DND-41 (cell line): ENCODE measurements at regions not wholly inside any gene's neighbourhood (a gene's known extent, or its start where the extent isn't known, plus 50 kb on each side); places are given as distances from the start of the nearest gene placed in this dataset.

Experiments used
- ATAC-seq: fragments of 200-7000 bp; cut with Tn5 transposase; 3 replicates; pipeline ENCODE4 v1.9.1; 2021; ENCODE audit warnings: low read depth; ENCODE audit not compliant: insufficient read depth
- DNase-seq: peaks from one replicate; pipeline ENCODE4 v3.0.0-alpha.2; 2020
- H2AFZ ChIP-seq: 2 replicates; pipeline ENCODE4 v1.6.0; 2012; ENCODE audit warnings: low read depth, low read length
- H3K27ac ChIP-seq: 2 replicates; pipeline ENCODE4 v1.5.1; 2012; ENCODE audit warnings: low read length, inconsistent platforms
- H3K27me3 ChIP-seq: fragments of 200-600 bp; sonication (generic); 2 replicates; pipeline ENCODE4 v1.6.0; 2012; ENCODE audit warnings: low read length, mild to moderate bottlenecking, inconsistent platforms; ENCODE audit not compliant: insufficient read depth, poor library complexity
- H3K36me3 ChIP-seq: 2 replicates; pipeline ENCODE4 v1.5.1; 2012; ENCODE audit warnings: low read length, inconsistent platforms; ENCODE audit not compliant: insufficient read depth
- H3K4me1 ChIP-seq: 2 replicates; pipeline ENCODE4 v1.5.1; 2012; ENCODE audit warnings: mild to moderate bottlenecking, low read length; ENCODE audit not compliant: insufficient read depth
- H3K4me2 ChIP-seq: 2 replicates; pipeline ENCODE4 v1.6.0; 2012; ENCODE audit warnings: mild to moderate bottlenecking, moderate library complexity, low read length, inconsistent platforms; ENCODE audit not compliant: insufficient read depth
- H3K4me3 ChIP-seq, 2 experiments: fragments of 200-600 bp in 1 of 2; shearing (Covaris generic) in 1 of 2; 2 replicates each; pipeline ENCODE4 v1.5.1; 2012 to 2016; ENCODE audit warnings: inconsistent platforms in 2 of 2, low read length in 2 of 2, mild to moderate bottlenecking in 2 of 2, low read depth in 1 of 2, moderate library complexity in 1 of 2
- H3K79me2 ChIP-seq: 2 replicates; pipeline ENCODE4 v1.6.0; 2012; ENCODE audit warnings: low read length, inconsistent platforms; ENCODE audit not compliant: insufficient read depth
- H3K9ac ChIP-seq: 2 replicates; pipeline ENCODE4 v1.6.0; 2012; ENCODE audit warnings: low read depth, mild to moderate bottlenecking, inconsistent platforms, low read length, moderate library complexity
- H3K9me3 ChIP-seq: 2 replicates; pipeline ENCODE4 v1.5.1; 2012; ENCODE audit warnings: low read length, moderate library complexity, mild to moderate bottlenecking, inconsistent platforms; ENCODE audit not compliant: insufficient read depth, severe bottlenecking
- H4K20me1 ChIP-seq: 2 replicates; pipeline ENCODE4 v1.6.0; 2012; ENCODE audit warnings: low read length; ENCODE audit not compliant: insufficient read depth
- CTCF ChIP-seq: IDR thresholded peaks from 2 replicates; pipeline ENCODE4 v1.5.1; 2012; ENCODE audit warnings: borderline replicate concordance, low read length, moderate library complexity, mild to moderate bottlenecking; ENCODE audit not compliant: poor library complexity, severe bottlenecking; ENCODE audit errors: extremely low read depth
- EZH2 ChIP-seq: IDR thresholded peaks from 3 replicates; pipeline ENCODE4 v1.6.1; 2012; ENCODE audit warnings: borderline replicate concordance, low read depth, mild to moderate bottlenecking, moderate library complexity, low read length, inconsistent platforms; ENCODE audit not compliant: severe bottlenecking

GRCh38 chr1:167145965-167146364, 52.1 kb downstream of the STYXL2 start:
- no peaks in the 10 kb centered on the region for H3K27me3 ChIP-seq
- H3K27ac ChIP-seq, result no peak overlapping the region
- H3K9me3 ChIP-seq, result peaks cover 3% of the 10 kb centered on the region
- H4K20me1 ChIP-seq, result no peaks in the 10 kb centered on the region
- no peak overlapping the region for H2AFZ ChIP-seq
- TF ChIP-seq CTCF (no peak), EZH2 (no peak)
- no peak for ATAC-seq
- H3K36me3 ChIP-seq, result no peaks in the 10 kb centered on the region
- no peak overlapping the region for H3K9ac ChIP-seq
- no peak overlapping the region for H3K4me2 ChIP-seq
- no peaks in the 10 kb centered on the region for H3K4me1 ChIP-seq
- no peak for DNase-seq
- H3K79me2 ChIP-seq, result no peaks in the 10 kb centered on the region
- H3K4me3 ChIP-seq, result no peak overlapping the region

GRCh38 chr1:167146903-167147539, 53.1 kb downstream of the STYXL2 start:
- no peak overlapping the region for H3K4me3 ChIP-seq
- H3K9me3 ChIP-seq, result peaks cover 3% of the 10 kb centered on the region
- no peaks in the 10 kb centered on the region for H3K27me3 ChIP-seq
- no peak for DNase-seq
- ATAC-seq, result no peak
- no peaks in the 10 kb centered on the region for H3K4me1 ChIP-seq
- H3K36me3 ChIP-seq, result no peaks in the 10 kb centered on the region
- H3K27ac ChIP-seq, result no peak overlapping the region
- no peak overlapping the region for H2AFZ ChIP-seq
- no peak overlapping the region for H3K9ac ChIP-seq
- no peaks in the 10 kb centered on the region for H3K79me2 ChIP-seq
- no peak for TF ChIP-seq EZH2
- TF ChIP-seq CTCF, result no peak
- H4K20me1 ChIP-seq, result no peaks in the 10 kb centered on the region
- H3K4me2 ChIP-seq, result no peak overlapping the region

- no peak overlapping the region for H3K4me2 ChIP-seq
- DNase-seq, result no peak
- no peaks in the 10 kb centered on the region for H4K20me1 ChIP-seq
- H2AFZ ChIP-seq, result no peak overlapping the region
- H3K27ac ChIP-seq, result no peak overlapping the region
- no peak for TF ChIP-seq CTCF
- TF ChIP-seq EZH2, result no peak
- ATAC-seq, result no peak
- H3K9ac ChIP-seq, result no peak overlapping the region
- no peaks in the 10 kb centered on the region for H3K27me3 ChIP-seq
- H3K79me2 ChIP-seq, result no peaks in the 10 kb centered on the region
- H3K36me3 ChIP-seq, result no peaks in the 10 kb centered on the region
- H3K4me1 ChIP-seq, result no peaks in the 10 kb centered on the region
- no peak overlapping the region for H3K4me3 ChIP-seq
- H3K9me3 ChIP-seq, result peaks cover 3% of the 10 kb centered on the region
These were observed 54.5 kb downstream of the STYXL2 start for GRCh38 chr1:167148421-167148820.
